ENCODE measurements at regions not wholly inside any gene's neighbourhood (a gene's known extent, or its start where the extent isn't known, plus 50 kb on each side); places are given as distances from the start of the nearest gene placed in this dataset.
"Not testable (repeated sequence)": the region's sequence is repeated elsewhere in the genome, so short reads cannot be mapped to it uniquely, and the experiment has no call there.

DNA sequence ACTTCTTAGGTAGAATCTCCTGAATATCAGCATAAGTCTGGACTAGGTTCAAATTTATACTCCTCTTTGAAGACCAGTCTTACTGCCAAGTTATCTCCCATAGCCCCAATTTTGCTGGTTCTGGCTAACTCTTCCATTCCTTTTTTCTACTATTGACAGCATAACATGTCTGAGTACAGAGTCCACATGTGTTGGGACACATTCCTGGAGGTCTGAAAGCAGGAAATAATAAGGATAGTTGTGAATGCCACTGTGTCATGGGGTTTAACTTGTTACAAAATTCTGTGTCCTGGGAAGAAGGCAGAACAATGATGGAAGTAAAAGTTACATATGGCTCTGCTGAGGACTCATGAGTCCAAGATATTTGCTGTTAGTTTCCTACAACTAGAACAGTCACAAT is 57.4 kb upstream of the ZBTB20 start:
- DNase-seq, result no peak

DNA sequence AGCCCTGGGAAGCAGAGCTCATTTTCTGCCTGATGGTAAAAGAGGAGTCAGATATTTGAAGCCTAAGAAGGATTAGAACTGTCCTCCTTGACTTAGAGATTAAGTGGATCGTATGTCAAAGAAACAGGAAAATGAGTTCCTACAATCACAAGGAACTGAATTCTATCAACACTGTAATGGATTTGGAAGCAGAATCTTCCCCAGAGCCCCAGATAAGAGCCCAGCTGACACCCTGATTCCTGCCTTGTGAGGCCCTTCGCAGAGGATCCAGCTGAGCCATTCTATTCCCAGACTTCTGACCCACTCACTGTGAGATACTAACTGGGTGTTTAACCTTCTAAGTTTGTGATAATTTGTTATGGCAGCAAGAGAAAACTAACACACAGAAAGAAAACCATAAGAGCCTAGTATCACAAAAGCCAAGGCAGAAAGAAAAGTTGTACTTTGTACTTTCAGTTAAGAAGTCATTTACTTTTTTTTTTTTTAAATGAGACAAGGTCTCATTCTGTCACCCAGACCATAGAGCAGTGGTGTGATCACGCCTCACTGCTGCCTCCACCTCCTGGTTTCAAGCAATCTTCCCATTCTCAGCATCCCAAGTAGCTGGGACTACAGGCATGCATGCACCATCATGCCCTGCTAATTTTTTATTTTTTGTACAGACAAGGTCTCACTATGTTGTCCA is 61.1 kb upstream of the ZBTB20 start:
- no peak for DNase-seq

GRCh38 chr3:115211810-115212492 is 64.9 kb upstream of the ZBTB20 start:
- no peak for DNase-seq

DNA sequence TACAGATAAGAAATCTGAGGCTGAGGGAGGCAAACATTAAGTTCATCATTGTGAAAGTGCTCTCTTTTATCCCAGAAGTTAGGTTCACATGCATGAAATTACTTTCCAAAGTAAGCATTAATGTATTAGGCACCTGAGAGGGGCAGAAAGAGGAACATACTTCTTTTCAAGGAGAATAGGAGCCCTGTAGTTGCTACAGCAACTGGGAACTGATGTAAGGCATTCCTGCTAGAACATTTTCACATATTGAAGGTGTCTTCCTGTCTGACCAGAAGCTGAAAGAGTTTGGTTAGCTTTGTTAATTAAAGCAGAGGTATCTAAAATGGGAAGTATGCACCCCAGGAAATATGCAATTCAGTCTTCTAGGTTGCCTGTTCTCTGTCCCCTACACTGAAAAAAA is 65.5 kb upstream of the ZBTB20 start:
- no peak for DNase-seq

GRCh38 chr3:115213052-115213451 is 66.0 kb upstream of the ZBTB20 start:
- DNase-seq, result not testable (repeated sequence)

DNA sequence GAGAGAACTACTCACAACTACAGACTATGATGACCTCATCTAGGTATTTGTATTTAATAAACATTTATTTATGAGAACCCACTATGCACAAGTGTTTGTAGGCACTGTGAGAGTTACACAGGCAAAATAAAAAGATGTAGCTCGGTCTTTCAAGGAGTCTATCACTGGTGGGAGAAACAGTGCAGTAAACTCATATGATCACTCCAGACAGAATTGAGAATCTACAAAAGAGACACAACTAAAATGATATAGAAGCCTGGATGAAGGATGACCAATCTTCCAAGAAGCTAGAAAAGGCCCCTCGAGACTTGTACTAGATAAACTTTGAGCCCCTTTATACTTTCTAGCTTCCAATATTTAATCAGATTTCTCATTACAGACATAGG is 70.2 kb upstream of the ZBTB20 start:
- no peak for DNase-seq

GRCh38 chr3:115217678-115218451 is 70.8 kb upstream of the ZBTB20 start:
- peak; percentile 65 for DNase-seq

- no peak for DNase-seq
Measured at GRCh38 chr3:115218859-115219258, 71.8 kb upstream of the ZBTB20 start.

GRCh38 chr3:115224687-115225086 is 77.6 kb upstream of the ZBTB20 start:
- no peak for DNase-seq

GRCh38 chr3:115226844-115227445 is 79.9 kb upstream of the ZBTB20 start:
- DNase-seq, result no peak

GRCh38 chr3:115227461-115227860 is 80.4 kb upstream of the ZBTB20 start:
- no peak for DNase-seq

DNA sequence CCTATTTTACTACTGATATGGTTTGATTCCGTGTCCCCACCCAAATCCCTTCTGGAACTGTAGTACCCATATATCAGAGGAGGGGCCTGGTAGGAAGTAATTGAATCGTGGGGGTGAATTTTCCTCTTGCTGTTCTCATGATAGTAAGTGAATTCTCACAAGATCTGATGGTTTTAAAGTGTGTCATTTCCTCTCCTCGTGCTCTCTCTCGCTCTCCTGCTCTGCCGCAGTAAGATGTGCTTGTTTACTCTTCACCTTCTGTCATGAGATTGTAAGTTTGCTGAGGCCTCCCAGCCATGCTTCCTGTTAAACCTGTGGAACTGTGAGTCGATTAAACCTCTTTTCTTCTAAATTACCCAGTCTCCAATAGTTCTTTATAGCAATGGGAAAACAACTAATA is 81.2 kb upstream of the ZBTB20 start:
- DNase-seq, result no peak

DNA sequence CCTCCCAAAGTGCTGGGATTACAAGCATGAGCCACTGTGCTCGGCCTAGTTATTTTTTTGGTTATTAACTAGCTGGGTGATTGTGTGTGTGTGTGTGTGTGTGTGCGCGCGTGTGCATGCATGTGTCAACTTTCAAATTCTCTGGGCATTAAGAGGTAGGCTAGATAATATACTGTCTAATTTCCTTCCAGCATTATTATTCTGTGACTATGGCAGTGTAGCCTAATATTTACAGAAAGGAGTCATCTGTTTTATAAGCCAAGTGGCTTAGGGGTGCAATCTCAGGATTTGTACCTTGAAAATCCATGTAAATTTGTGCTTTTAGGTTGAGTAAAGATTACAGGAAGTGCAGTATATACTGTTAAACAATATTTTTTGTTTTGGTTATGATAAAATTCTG is 85.1 kb upstream of the ZBTB20 start:
- no peak for DNase-seq

DNA sequence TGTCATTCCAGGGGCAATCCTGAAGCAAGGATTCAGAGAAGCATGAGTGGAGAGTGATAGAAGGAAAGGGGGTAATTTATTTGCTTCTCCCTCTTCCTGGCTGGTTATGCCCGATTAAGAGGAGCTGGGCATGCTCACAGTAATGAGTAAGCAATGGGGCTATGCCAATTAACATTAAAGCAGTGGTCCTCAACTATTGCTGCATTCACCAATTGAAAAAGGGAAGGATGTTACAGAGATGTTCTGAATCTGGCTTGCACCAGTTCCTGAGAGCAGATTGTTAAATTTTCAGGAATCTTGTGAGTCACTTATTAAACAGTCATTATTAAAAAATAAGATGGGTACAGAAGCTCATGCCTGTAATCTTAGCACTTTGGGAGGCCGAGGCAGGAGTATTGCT is 85.9 kb upstream of the ZBTB20 start:
- DNase-seq, result no peak

GRCh38 chr3:115236496-115236895 is 89.4 kb upstream of the ZBTB20 start:
- DNase-seq, result no peak

DNA sequence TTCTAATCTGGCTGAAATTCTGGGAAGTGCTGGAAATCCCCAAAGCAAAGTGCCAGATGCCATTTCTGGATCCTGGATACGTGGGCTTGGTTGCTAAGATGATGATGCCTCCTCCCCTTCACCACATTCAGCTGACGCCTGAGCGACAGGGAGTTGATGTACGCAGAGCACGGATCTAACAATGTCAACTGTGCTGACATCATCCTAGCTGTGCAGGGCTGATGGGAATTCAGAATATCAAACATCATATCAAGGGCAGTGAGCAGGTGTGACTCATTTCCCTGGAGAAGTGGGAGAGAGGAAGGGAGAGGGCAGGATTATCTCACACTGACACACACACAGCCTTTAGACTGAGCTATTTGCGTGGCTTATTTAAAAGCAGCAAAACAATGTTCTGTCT is 92.6 kb upstream of the ZBTB20 start:
- DNase-seq, result peak; percentile 17

DNA sequence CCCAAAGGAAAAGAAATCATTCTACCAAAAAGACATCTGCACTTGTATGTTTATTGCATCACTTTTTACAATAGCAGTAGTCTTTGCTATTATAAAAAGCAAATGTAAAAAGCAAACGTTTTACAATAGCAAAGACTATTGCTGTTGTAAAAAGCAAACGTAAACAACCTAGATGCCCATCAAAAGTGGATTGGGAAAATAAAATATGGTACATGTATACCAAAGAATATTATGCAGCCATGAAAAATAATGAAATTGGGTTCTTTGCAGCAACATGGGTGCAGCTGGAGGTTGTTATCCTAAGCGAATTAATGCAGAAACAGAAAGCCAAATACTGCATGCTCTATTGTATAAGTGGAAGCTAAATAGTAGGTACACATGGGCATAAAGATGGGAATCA is 97.3 kb upstream of the ZBTB20 start:
- DNase-seq, result no peak

GRCh38 chr3:115245438-115245837 is 98.3 kb upstream of the ZBTB20 start:
- DNase-seq, result no peak

- DNase-seq, result no peak
Measured at GRCh38 chr3:115245899-115246298, 98.8 kb upstream of the ZBTB20 start.

DNA sequence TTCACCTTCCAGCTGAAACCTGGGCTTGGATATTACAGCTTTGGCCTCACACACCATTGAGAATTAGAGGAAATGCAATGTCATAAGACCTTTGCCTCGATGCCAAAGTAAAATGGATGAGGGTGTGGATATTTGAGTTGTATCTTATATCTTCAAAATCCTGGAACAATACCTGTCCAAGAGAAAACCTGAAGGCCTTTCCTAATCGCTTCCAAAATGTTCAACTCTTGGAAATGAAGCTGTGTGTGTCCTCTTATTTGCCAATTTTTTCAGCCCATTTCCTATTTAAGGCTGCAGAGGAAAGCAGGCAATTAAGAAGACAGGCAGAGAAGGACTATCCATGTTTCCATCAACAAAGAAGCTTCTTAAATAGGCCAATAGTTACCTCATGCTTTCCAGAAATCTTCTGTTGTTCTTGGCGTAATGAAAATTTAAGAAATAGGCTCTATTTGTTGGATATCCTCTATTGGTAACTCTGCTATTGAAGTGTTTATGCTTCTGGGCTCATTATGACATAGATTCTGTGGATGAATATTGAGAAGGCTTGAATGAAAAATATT is 99.5 kb upstream of the ZBTB20 start:
- no peak for DNase-seq

DNA sequence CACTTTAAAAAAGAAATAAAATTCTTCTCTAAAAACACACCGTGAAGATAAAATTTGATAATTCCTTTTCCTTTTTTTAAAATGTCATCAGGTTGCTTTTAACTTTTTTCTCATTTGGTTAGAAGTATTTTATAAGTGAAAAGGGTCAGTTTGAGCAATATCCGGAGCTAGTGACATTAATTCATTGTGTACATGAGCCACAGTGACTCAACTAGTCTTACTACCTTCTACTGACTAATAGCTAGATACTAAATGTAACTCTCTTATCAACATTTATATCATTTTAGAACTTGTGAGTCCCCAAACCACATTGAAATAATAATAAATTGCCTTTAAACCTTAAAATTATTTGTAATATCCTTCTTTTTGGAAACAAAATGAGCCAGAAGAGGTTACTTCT is 101.2 kb upstream of the ZBTB20 start:
- no peak for DNase-seq

- DNase-seq, result no peak
Measured at GRCh38 chr3:115251509-115251908, 104.4 kb upstream of the ZBTB20 start.

DNA sequence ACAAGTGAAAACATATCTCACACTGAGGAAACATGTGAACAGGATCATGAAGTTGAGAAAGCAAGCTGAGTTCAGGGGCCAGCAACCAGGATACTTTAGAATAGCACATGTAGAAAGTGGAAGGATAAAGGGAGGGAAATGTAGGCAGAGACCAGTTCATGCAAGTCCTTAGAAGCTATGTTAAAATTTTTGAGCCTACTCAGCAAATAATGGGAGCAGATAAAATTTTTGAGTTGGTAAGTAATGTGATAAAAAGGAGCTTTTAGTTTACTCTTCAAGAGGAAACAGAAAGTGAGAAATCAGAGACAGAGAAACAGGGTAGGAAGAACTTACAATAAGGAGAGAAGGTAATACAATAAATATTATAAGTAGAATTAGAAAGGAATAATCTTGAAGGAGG is 105.6 kb upstream of the ZBTB20 start:
- DNase-seq, result no peak
